Neutrophil (primary cell): ENCODE measurements at regions not wholly inside any gene's neighbourhood (a gene's known extent, or its start where the extent isn't known, plus 50 kb on each side); places are given as distances from the start of the nearest gene placed in this dataset.

ENCODE experiments used
- H3K27ac ChIP-seq: fragments of 200-600 bp; sonication (generic); 2 replicates; pipeline ENCODE4 v1.5.1; 2016; ENCODE audit warnings: mild to moderate bottlenecking, moderate library complexity
- H3K27me3 ChIP-seq: fragments of 200-600 bp; sonication (generic); 2 replicates; pipeline ENCODE4 v1.6.0; 2016; ENCODE audit warnings: mild to moderate bottlenecking
- H3K36me3 ChIP-seq: fragments of 200-600 bp; sonication (generic); 2 replicates; pipeline ENCODE4 v1.5.1; 2017
- H3K4me1 ChIP-seq, 2 experiments: fragments of 200-600 bp in 1 of 2; sonication (generic) in 1 of 2; 1 replicate in 1 of 2; 2 replicates in 1 of 2; pipeline versions ENCODE4 v1.5.1 to v1.6.1; 2013 to 2016; ENCODE audit warnings: low read depth in 1 of 2, low read length in 1 of 2, mild to moderate bottlenecking in 1 of 2, moderate library complexity in 1 of 2; ENCODE audit not compliant: control insufficient read depth in 1 of 2, insufficient read depth in 1 of 2
- H3K4me3 ChIP-seq, 2 experiments: fragments of 200-600 bp in 1 of 2; sonication (generic) in 1 of 2; 1 replicate in 1 of 2; 2 replicates in 1 of 2; pipeline ENCODE4 v1.5.1; 2013 to 2016; ENCODE audit warnings: low read depth in 1 of 2, low read length in 1 of 2, mild to moderate bottlenecking in 1 of 2, moderate library complexity in 1 of 2
- H3K9me3 ChIP-seq: fragments of 200-600 bp; sonication (generic); 2 replicates; pipeline ENCODE4 v1.5.1; 2016
- CTCF ChIP-seq: fragments of 200-600 bp; sonication (generic); IDR thresholded peaks from 2 replicates; pipeline ENCODE4 v1.5.1; 2016; ENCODE audit warnings: antibody characterized with exemption

GRCh38 chr5:40240111-40240510 lies 439.6 kb upstream of the PTGER4 start:
- no peaks in the 10 kb centered on the region for H3K4me1 ChIP-seq

DNA sequence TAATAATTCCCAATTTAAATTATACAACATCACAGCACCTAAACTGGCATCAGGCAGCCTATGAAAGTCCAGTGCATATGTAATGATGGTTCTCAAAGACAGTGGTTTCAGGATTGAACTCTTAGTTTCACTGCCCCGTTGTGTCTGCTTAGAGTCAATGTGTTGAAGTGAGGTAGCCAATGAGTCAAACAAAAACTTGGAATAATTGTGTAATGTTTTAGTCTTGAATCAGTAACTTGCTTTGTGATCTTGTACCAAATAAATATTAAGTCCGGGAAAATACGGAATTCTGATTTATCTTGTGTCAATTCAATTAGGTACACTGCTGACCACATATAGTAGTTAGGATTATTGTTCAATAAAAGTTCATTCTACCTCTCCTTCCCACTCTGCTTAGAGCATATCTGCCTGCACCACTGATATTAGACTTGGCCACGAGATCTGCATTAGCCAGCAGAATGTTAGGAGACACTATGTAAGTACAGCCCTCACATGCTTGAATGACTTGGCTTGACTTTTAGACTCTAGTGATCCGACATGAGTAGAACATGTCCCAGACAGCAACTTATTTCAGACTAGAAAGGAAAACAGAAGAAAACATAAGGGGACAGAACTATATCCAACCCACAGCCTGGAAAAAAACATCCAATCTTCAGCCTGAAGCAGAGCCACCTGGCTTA lies 441.5 kb upstream of the PTGER4 start:
- TF ChIP-seq CTCF, result no peak
- Histone ChIP-seq H3K27me3 (no peaks in the 10 kb centered on the region), H3K9me3 (no peaks in the 10 kb centered on the region), H3K36me3 (no peaks in the 10 kb centered on the region), H3K27ac (no peak overlapping the region), H3K4me1 (no peaks in the 10 kb centered on the region), H3K4me3 (no peak overlapping the region)

More at GRCh38 chr5:40240111-40240510, 439.6 kb upstream of the PTGER4 start:
- no peak overlapping the region for H3K27ac ChIP-seq
- no peak overlapping the region for H3K4me3 ChIP-seq
- no peaks in the 10 kb centered on the region for H3K27me3 ChIP-seq
- TF ChIP-seq CTCF, result no peak
- H3K9me3 ChIP-seq, result no peaks in the 10 kb centered on the region
- no peaks in the 10 kb centered on the region for H3K36me3 ChIP-seq

DNA sequence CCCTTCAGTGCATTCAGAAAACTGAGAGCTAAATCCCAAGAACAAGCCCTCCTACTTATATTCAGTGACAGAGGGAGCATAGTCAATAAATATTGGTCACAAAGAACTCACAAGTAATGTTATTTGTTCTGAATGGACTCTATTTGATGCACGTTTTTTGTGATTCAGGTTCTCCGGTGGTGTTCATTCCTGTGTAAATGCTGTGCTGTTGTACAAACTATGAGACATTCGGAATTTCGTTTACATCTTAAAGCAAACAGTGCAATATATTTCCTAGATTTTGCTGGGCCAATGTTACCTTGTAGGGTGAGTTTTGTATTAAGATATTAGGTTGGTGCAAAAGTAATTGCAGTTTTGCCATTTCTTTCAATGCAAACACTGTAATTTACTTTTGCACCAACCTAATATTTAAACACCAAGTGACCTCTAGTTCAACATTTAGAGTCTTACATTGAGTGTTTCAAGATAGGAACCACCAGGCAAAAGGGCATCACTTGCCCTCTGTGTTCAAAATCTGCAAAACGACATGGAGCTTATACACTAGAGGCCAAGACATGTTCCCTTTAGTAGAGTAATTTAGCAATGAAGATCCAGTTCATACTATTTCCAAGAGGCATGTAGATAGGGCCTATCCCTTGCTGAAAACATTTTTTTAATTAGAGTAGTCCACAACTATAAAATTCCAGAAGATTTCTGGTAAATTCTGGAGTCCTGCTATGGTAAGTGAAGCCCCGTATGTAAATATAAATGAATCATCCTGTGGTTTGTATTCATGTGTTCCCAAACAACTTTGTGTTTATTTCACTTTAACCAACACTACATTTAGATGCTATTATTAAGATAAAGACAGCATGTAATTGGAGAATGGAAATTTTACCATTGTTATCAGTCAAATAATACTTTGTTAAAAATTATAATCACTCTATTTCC lies 444.0 kb upstream of the PTGER4 start:
- H3K9me3 ChIP-seq, result no peaks in the 10 kb centered on the region
- no peak for TF ChIP-seq CTCF
- H3K27me3 ChIP-seq, result no peaks in the 10 kb centered on the region
- no peaks in the 10 kb centered on the region for H3K4me1 ChIP-seq
- H3K4me3 ChIP-seq, result no peak overlapping the region
- no peaks in the 10 kb centered on the region for H3K36me3 ChIP-seq
- H3K27ac ChIP-seq, result no peak overlapping the region

DNA sequence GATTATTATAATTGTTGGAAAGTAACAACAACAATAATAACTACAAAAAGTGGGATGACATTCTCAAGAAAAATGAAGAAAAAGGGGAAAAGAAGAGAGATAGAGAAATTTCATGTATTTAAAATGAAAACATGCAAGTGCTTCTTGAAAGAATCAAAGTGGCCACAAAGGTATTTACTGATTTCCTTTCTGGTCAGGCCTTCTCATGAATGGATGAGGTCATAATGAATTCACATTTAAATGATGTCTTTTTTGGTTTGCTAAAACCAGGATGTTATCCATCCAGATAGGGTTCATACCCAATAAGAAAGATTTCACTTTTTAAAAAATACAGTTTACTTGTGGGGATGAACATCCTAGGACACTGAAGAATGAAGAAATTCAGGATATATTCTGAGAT lies 446.4 kb upstream of the PTGER4 start:
- H3K4me1 ChIP-seq, result no peaks in the 10 kb centered on the region
- no peaks in the 10 kb centered on the region for H3K9me3 ChIP-seq
- H3K36me3 ChIP-seq, result no peaks in the 10 kb centered on the region
- no peak overlapping the region for H3K4me3 ChIP-seq
- H3K27me3 ChIP-seq, result no peaks in the 10 kb centered on the region
- H3K27ac ChIP-seq, result no peak overlapping the region
- no peak for TF ChIP-seq CTCF

- no peaks in the 10 kb centered on the region for H3K36me3 ChIP-seq
- no peak for TF ChIP-seq CTCF
- no peak overlapping the region for H3K27ac ChIP-seq
Observed at GRCh38 chr5:40227931-40228330, 451.8 kb upstream of the PTGER4 start.

More at GRCh38 chr5:40227931-40228330, 451.8 kb upstream of the PTGER4 start:
- Histone ChIP-seq H3K4me1 (no peaks in the 10 kb centered on the region), H3K27me3 (peaks cover 5% of the 10 kb centered on the region), H3K9me3 (no peaks in the 10 kb centered on the region), H3K4me3 (no peak overlapping the region)
